ENCODE measurements at regions not wholly inside any gene's neighbourhood (a gene's known extent, or its start where the extent isn't known, plus 50 kb on each side); places are given as distances from the start of the nearest gene placed in this dataset.

- no peak for TF ChIP-seq CTCF (IDR thresholded peaks at IDR 0.05; ENCODE audit: low read length)
- TF ChIP-seq EZH2phosphoT487 (IDR thresholded peaks at IDR 0.05; ENCODE audit: low read length), result no peak
Observed at GRCh38 chr3:72342450-72342849, 505.8 kb downstream of the SHQ1 start.
